ENCODE measurements at regions not wholly inside any gene's neighbourhood (a gene's known extent, or its start where the extent isn't known, plus 50 kb on each side); places are given as distances from the start of the nearest gene placed in this dataset.

DNA sequence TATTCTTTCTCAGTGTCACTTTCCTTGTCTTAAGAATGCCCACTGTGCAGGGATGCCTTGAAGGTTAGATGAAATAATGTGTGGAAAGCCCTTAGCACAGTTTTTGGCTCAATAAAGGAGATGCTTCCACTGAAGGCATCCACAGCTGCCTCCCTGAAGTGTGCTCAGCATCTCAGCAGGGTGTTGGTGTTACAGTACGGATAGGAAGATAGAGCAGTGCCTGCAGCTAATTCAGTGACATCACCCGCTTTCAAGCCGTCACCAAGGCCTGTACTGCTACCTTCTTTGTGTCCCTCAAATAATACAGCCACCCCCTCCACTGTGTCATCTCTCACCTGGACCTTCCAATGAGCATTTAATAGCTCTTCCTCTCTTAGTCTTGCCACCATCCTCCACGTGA is 59.0 kb downstream of the NDUFS5 start:
- DNase-seq, result peak in 9 of 42 donors; percentile 26 to 66 (median 46)
- intact Hi-C loops (cut with DNase I), result no loop called here

GRCh38 chr1:39086386-39086785 is 60.2 kb downstream of the NDUFS5 start:
- intact Hi-C loops (cut with DNase I), result no loop called here
- DNase-seq, result no peak

DNA sequence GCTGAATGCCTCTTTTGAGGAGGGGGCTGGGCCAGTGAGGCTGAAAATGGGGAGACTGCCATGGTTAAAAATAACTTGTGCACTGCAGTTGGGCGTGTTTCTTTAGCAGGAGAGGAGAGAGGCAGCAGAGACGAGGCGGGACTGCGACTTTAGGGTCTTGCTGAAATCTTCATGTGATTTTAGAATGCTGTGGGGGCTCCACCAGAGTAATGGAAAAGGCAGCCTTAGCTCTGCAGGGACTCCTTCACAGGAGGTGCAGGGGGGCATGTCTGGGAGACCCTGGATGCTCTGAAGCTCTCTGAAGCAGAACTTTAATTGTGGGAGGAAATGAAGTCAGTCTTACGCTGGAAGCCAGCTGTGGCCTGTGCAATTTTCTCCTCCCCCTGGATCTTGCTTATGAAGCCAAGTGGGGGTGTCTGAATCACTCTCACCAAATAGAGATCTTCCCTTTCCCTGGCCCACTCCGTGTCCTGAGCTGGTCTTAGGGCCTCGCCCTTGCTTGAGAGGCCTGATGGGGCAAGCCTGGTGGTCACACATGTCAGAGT is 60.8 kb downstream of the NDUFS5 start:
- intact Hi-C loops (cut with DNase I), result no loop called here
- DNase-seq, result peak in 4 of 42 donors; percentile 33 to 60 (median 34)

GRCh38 chr1:39087435-39087834 is 61.3 kb downstream of the NDUFS5 start:
- intact Hi-C loops (cut with DNase I), result no loop called here
- DNase-seq, result no peak

- intact Hi-C loops (cut with DNase I), result no loop called here
Measured at GRCh38 chr1:39088658-39089057, 62.5 kb downstream of the NDUFS5 start.

DNA sequence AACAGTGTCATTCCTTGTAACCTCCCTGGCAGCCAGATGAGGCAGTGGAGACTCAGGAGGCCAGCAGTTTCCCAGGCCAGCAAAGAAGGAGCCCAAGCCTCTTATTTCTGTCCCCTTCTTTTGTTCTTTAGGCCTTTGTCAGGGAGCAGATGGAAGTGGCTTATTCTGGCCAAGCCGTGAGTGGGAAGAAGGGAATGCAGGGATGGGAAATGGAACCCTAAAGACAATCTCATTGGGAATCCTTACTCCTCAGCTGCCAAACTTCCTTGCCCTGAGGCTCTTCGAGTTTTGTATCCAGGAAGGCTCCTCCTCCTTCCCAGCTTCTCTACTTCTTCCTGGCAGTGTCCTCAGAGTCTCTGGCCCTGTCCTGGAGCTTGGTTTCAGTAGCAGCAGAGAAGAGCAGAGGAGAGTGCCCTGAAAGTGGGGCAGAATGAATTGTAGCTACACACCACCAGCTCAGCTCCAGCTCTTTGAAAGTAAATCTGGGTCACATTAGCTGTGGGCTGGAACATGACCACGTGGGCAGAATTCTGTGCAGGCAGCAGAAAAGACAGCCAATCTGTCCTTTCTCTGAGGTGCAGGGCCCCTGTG is 63.9 kb downstream of the NDUFS5 start:
- peak in 40 of 42 donors; percentile 19 to 89 (median 65) for DNase-seq
- intact Hi-C loops (cut with DNase I), result no loop called here

More at GRCh38 chr1:39088658-39089057, 62.5 kb downstream of the NDUFS5 start:
- DNase-seq, result no peak

- peak in 1 of 42 donors; percentile 18 for DNase-seq
- intact Hi-C loops (cut with DNase I), result no loop called here
Measured at GRCh38 chr1:39090757-39091380, 64.7 kb downstream of the NDUFS5 start.

GRCh38 chr1:39091845-39092645 is 65.9 kb downstream of the NDUFS5 start:
- intact Hi-C loops (cut with DNase I), result no loop called here
- DNase-seq, result peak in 40 of 42 donors; percentile 46 to 92 (median 82)

- DNase-seq, result no peak
- intact Hi-C loops (cut with DNase I), result no loop called here
Measured at GRCh38 chr1:39094685-39095084, 68.5 kb downstream of the NDUFS5 start.

DNA sequence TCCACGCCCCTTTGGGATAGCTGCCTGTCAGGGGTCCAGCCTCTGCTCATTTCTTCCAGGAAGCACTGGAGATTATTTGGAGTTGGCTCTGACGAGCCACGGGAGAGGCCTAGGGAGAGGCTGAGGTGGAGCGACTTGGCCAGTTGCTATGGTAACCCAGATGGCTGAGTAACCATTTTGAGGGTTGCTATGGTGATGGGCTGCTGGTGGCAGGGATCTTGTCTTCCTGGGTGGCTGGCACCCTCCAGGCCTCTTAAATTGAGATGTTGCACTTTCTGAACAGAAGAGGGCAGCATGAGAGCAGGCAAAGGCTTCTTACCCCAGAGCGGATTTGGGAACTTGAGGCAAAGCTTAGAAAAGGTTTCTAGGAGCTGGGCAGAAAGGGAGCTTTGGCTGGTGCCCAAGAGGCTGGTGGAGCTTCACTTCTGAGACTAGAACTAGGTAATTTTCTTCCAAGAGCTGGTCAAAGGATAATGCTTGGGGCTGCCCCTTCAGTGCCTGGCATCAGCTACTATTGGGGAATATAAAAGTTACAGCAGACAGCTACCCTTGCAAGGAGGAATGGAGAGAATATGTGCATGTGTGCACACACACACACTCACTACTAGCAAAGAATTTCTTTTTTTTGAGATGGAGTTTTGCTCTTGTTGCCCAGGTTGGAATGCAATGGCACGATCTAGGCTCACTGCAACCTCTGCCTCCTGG is 72.5 kb downstream of the NDUFS5 start:
- DNase-seq, result peak; percentile 56 to 96 (median 82)
- intact Hi-C loops (cut with DNase I), result no loop called here

GRCh38 chr1:39102537-39103327 is 76.6 kb downstream of the NDUFS5 start:
- DNase-seq, result peak in 26 of 42 donors; percentile 24 to 84 (median 58)
- intact Hi-C loops (cut with DNase I), result loop anchor here (5.0 kb wide), 1 partner anchor 90 kb away; no protein-coding TSS in a partner anchor

GRCh38 chr1:39103328-39104157 is 77.4 kb downstream of the NDUFS5 start:
- peak in 1 of 42 donors; percentile 20 for DNase-seq
- intact Hi-C loops (cut with DNase I), result loop anchor here (5.0 kb wide), 1 partner anchor 89 kb away; no protein-coding TSS in a partner anchor

DNA sequence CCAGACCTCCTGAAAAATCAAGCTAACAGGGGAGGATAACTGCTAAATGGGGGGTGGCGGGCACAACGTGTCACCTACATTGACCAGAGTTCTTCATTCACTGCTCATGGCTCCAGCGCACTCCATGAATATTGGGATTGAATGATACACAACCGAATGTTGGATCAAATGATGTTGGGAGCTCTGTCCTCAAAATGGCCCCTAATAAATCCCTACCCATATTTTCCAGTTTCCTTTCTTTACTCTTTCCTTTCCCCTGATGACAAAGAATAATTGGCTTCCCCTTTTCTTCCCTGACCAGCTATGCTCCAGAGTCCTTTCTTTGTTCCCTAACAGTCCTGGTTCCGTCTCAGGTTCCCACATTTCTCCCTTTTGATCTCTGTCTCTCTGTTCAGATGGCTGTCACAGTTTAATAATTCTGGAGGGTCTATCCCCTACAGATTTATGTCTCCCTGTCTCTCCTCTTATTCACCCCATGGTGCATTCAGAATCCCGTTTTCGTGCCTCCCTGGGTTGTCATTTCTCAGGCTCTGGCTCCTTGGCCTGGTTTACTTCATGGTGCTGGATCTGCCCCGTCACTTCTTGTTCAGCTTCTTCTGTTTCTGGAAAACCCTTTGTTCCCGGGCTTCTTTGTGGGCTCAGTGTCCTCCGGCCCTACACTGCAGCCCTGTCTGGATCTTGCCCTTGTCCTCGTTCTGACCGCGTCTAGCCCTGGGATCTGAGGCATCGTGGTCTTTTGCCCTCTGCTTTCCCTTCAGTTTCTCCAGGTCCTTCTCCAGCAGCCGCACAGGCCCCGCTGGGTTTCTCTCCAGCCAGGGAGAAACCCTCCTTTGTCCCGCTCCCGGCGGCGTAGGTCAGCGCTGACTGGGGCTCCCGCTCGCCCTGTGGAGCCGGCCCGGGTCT is 78.3 kb downstream of the NDUFS5 start:
- intact Hi-C loops (cut with DNase I), result loop anchor here (5.0 kb wide), 2 partner anchors 88 to 148 kb away; no protein-coding TSS in a partner anchor
- DNase-seq, result peak in 24 of 42 donors; percentile 29 to 76 (median 47)

- DNase-seq, result peak in 37 of 42 donors; percentile 51 to 87 (median 73)
- intact Hi-C loops (cut with DNase I), result loop anchor here (5.0 kb wide), 1 partner anchor 147 kb away; no protein-coding TSS in a partner anchor
Measured at GRCh38 chr1:39105061-39105840, 79.1 kb downstream of the NDUFS5 start.
